ENCODE measurements at regions not wholly inside any gene's neighbourhood (a gene's known extent, or its start where the extent isn't known, plus 50 kb on each side); places are given as distances from the start of the nearest gene placed in this dataset.

DNA sequence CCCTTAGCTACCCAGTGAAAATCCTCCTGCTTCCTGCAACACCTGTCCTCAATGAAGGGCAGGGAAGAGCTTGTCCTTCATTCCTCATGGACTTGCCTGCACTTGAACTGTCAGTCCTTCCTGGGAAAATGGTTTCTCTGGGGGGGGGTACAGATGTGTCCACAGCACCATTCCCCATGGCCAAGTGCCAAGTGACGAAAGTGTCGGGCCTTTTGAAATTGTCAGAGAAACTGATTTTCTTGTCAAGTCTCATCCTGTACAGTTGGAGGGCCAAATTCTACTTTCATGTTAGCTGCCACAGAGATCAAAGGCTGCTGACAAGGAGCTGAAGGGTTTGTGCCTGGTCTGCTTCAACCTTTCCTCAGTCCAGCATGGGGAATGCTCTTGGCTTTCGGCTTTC lies 179.5 kb upstream of the PARP11 start:
- TF ChIP-seq, protein P1, sequence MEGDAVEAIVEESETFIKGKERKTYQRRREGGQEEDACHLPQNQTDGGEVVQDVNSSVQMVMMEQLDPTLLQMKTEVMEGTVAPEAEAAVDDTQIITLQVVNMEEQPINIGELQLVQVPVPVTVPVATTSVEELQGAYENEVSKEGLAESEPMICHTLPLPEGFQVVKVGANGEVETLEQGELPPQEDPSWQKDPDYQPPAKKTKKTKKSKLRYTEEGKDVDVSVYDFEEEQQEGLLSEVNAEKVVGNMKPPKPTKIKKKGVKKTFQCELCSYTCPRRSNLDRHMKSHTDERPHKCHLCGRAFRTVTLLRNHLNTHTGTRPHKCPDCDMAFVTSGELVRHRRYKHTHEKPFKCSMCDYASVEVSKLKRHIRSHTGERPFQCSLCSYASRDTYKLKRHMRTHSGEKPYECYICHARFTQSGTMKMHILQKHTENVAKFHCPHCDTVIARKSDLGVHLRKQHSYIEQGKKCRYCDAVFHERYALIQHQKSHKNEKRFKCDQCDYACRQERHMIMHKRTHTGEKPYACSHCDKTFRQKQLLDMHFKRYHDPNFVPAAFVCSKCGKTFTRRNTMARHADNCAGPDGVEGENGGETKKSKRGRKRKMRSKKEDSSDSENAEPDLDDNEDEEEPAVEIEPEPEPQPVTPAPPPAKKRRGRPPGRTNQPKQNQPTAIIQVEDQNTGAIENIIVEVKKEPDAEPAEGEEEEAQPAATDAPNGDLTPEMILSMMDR (IDR thresholded peaks at IDR 0.05; ENCODE audit: partially characterized antibody, unreplicated experiment), result no peak
- no peak for DNase-seq
- Mint-ChIP-seq H3K4me1 (ENCODE audit: low read depth, unreplicated experiment) (peaks cover 2% of the 10 kb centered on the region), H3K36me3 (ENCODE audit: unreplicated experiment) (peaks cover 5% of the 10 kb centered on the region), H3K27ac (ENCODE audit: unreplicated experiment) (no peak overlapping the region), H3K4me3 (ENCODE audit: unreplicated experiment) (no peak overlapping the region), H3K27me3 (ENCODE audit: unreplicated experiment) (peaks cover 3% of the 10 kb centered on the region), H3K9me3 (ENCODE audit: unreplicated experiment) (no peaks in the 10 kb centered on the region)

DNA sequence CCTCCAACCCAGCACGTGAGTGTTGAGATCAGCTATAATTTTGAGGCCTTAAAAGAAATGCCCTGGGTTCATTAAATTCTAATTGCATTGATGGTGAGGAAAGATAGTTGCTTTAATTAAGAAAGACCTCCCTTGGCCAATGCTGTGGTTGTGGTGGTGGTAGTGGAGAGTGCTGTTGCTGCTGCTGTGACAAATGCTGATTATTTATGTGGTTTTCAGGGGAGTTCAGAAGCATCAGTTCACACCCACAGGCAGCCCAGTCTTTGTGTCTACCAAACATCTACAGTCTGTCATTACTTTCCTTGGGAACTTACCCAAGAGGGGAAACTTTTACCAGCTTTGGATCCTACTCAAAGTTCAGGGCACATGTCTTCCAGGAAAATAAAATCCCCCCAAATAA lies 178.4 kb upstream of the PARP11 start:
- DNase-seq, result no peak
- peaks cover 3% of the 10 kb centered on the region for H3K4me1 Mint-ChIP-seq (ENCODE audit: low read depth, unreplicated experiment)
- no peak overlapping the region for H3K4me3 Mint-ChIP-seq (ENCODE audit: unreplicated experiment)
- no peak overlapping the region for H3K27ac Mint-ChIP-seq (ENCODE audit: unreplicated experiment)
- H3K27me3 Mint-ChIP-seq (ENCODE audit: unreplicated experiment), result peaks cover 2% of the 10 kb centered on the region
- H3K36me3 Mint-ChIP-seq (ENCODE audit: unreplicated experiment), result peaks cover 4% of the 10 kb centered on the region
- peaks cover under 1% of the 10 kb centered on the region for H3K9me3 Mint-ChIP-seq (ENCODE audit: unreplicated experiment)
- TF ChIP-seq, protein P1 (IDR thresholded peaks at IDR 0.05; ENCODE audit: partially characterized antibody, unreplicated experiment), result no peak

DNA sequence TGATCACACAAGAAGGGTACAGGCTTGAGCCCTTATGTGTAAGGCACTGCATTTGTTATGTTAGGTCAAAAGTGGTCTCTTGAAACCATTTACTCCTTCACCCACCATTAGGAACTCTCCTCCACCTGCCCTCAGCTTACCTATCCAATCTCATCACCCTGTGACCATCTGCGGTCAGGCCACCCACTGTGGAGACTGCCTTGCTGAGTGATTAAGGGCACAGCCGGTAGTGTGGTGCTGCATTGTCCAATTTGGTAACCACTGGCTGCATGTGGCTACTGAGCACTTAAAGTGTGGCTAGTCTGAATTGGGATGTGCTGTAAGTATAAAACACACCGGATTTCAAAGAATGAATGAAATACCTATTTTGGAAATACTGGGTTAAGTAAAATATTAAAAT lies 177.1 kb upstream of the PARP11 start:
- TF ChIP-seq, protein P1 (IDR thresholded peaks at IDR 0.05; ENCODE audit: partially characterized antibody, unreplicated experiment), result no peak
- no peak overlapping the region for H3K27ac Mint-ChIP-seq (ENCODE audit: unreplicated experiment)
- H3K9me3 Mint-ChIP-seq (ENCODE audit: unreplicated experiment), result peaks cover 5% of the 10 kb centered on the region
- H3K36me3 Mint-ChIP-seq (ENCODE audit: unreplicated experiment), result no peaks in the 10 kb centered on the region
- peaks cover 14% of the 10 kb centered on the region for H3K4me1 Mint-ChIP-seq (ENCODE audit: low read depth, unreplicated experiment)
- peaks cover 2% of the 10 kb centered on the region for H3K27me3 Mint-ChIP-seq (ENCODE audit: unreplicated experiment)
- no peak overlapping the region for H3K4me3 Mint-ChIP-seq (ENCODE audit: unreplicated experiment)
- no peak for DNase-seq

DNA sequence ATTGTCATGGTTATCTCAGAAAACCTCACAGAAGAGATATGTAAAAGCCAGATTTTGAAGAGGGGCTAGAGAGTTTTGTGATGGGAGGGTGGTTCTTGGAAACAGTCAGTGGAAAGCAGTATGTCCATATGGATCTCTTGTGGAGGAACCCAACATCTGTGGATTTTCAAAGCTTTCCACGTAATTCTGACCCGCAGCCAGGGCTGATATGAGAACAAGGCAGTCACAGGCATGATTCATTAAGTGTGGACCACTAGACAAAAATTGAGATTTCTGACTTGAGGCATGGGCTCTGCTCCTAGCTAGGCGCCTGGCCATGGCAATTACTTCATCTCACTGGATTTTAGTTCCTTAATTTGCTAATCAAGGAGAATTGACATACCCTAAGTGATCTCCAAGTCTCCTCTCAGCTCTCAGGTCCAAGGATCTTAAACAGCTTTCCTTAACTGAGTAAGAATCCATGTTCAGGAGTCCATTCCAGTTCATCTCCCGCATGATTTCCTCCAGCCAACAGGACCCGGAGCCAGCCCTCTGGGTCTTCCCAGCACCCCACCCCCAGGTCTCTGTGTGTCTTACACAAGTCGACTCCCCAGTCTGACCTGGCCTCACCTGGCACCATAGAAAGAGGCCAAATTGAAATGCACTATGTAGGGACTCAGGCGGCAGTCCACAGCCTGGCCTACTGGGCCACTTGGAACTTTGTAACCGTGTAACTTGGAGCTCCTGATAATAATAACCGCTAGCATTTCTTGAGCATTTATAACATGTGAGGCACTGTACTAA lies 176.3 kb upstream of the PARP11 start:
- TF ChIP-seq, protein P1 (IDR thresholded peaks at IDR 0.05; ENCODE audit: partially characterized antibody, unreplicated experiment), result no peak
- no peak overlapping the region for H3K27ac Mint-ChIP-seq (ENCODE audit: unreplicated experiment)
- DNase-seq, result no peak
- peaks cover 2% of the 10 kb centered on the region for H3K27me3 Mint-ChIP-seq (ENCODE audit: unreplicated experiment)
- H3K4me1 Mint-ChIP-seq (ENCODE audit: low read depth, unreplicated experiment), result peaks cover 18% of the 10 kb centered on the region
- H3K36me3 Mint-ChIP-seq (ENCODE audit: unreplicated experiment), result no peaks in the 10 kb centered on the region
- peaks cover 6% of the 10 kb centered on the region for H3K9me3 Mint-ChIP-seq (ENCODE audit: unreplicated experiment)
- no peak overlapping the region for H3K4me3 Mint-ChIP-seq (ENCODE audit: unreplicated experiment)

DNA sequence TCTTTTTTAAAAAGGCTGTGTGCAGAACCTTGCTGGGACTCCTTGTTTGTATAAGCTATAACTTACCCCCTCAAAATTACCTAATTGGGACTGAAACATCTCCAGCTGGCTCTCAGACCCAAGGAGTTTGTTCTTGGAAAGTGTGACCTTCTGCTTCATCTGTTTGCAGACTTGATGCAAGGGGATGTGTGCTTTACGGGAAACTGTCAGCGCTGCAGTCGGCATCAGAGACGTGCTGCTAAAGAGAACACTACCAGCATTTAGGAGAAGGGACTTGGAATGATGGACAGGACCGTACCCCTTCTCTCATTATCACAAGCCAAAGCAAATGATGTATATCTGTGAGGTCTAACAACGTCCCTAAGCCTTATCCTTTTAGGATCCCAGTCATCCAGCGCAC lies 174.2 kb upstream of the PARP11 start:
- TF ChIP-seq, protein P1 (IDR thresholded peaks at IDR 0.05; ENCODE audit: partially characterized antibody, unreplicated experiment), result no peak
- no peak overlapping the region for H3K4me3 Mint-ChIP-seq (ENCODE audit: unreplicated experiment)
- H3K36me3 Mint-ChIP-seq (ENCODE audit: unreplicated experiment), result no peaks in the 10 kb centered on the region
- H3K9me3 Mint-ChIP-seq (ENCODE audit: unreplicated experiment), result peaks cover 9% of the 10 kb centered on the region
- no peak overlapping the region for H3K27ac Mint-ChIP-seq (ENCODE audit: unreplicated experiment)
- H3K27me3 Mint-ChIP-seq (ENCODE audit: unreplicated experiment), result peaks cover 2% of the 10 kb centered on the region
- peaks cover 19% of the 10 kb centered on the region for H3K4me1 Mint-ChIP-seq (ENCODE audit: low read depth, unreplicated experiment)
- DNase-seq, result no peak
